Loucy (cell line): ENCODE measurements at regions not wholly inside any gene's neighbourhood (a gene's known extent, or its start where the extent isn't known, plus 50 kb on each side); places are given as distances from the start of the nearest gene placed in this dataset.

ENCODE experiments used
- CTCF ChIP-seq: fragments of 200-600 bp; sonication (generic); conservative IDR thresholded peaks from 2 replicates; pipeline ENCODE4 v1.5.1; 2014; ENCODE audit warnings: mild to moderate bottlenecking, antibody characterized with exemption, low read length
- EZH2phosphoT487 ChIP-seq: fragments of 200-600 bp; IDR thresholded peaks from 2 replicates; pipeline ENCODE4 v1.6.1; 2018; ENCODE audit warnings: antibody characterized with exemption, mild to moderate bottlenecking, moderate library complexity, borderline replicate concordance

GRCh38 chr13:104608331-104608730, 1542.1 kb upstream of the SLC10A2 start:
- no peak for TF ChIP-seq CTCF
- no peak for TF ChIP-seq EZH2phosphoT487
